Transverse colon (tissue), 3 donors: ENCODE measurements at regions not wholly inside any gene's neighbourhood (a gene's known extent, or its start where the extent isn't known, plus 50 kb on each side); places are given as distances from the start of the nearest gene placed in this dataset.

Experiments used
- CTCF ChIP-seq, 5 experiments: fragments of 200-600 bp in 3 of 5; fragments of 450-650 bp in 2 of 5; sonication (generic) in 3 of 5; IDR thresholded peaks; 1 replicate in 2 of 5; 2 replicates in 3 of 5; pipeline ENCODE4 v1.5.1; 2016 to 2017; ENCODE audit warnings: antibody characterized with exemption in 5 of 5, inconsistent platforms in 3 of 5, mild to moderate bottlenecking in 2 of 5, moderate library complexity in 1 of 5
- EP300 ChIP-seq: sonication (generic); formaldehyde crosslinking; IDR thresholded peaks from one replicate; pipeline ENCODE4 v1.6.1; 2017; ENCODE audit warnings: antibody characterized with exemption, low read depth
- POLR2A ChIP-seq: fragments of 450-650 bp; IDR thresholded peaks from one replicate; pipeline ENCODE4 v1.6.1; 2016; ENCODE audit warnings: antibody characterized with exemption, mild to moderate bottlenecking, moderate library complexity

GRCh38 chr11:106451228-106451922 is 373.9 kb downstream of the AASDHPPT start:
- TF ChIP-seq CTCF (IDR thresholded peaks at IDR 0.05) (no peak), EP300 (no peak), POLR2A (no peak)
